Left ventricle myocardium inferior (tissue), 1 donor: ENCODE measurements at regions not wholly inside any gene's neighbourhood (a gene's known extent, or its start where the extent isn't known, plus 50 kb on each side); places are given as distances from the start of the nearest gene placed in this dataset.

Source experiments
- DNase-seq: peaks from one replicate; pipeline ENCODE4 v3.0.0-alpha.2; 2020
- H3K27ac ChIP-seq: fragments of 200-600 bp; replicated peaks from 2 replicates; pipeline ENCODE4 v1.8.0; 2021
- H3K27me3 ChIP-seq: fragments of 200-600 bp; 2 replicates; pipeline ENCODE4 v1.8.0; 2021; ENCODE audit warnings: low read depth
- H3K36me3 ChIP-seq: fragments of 200-600 bp; 2 replicates; pipeline ENCODE4 v1.8.0; 2021
- H3K4me1 ChIP-seq: fragments of 200-600 bp; 2 replicates; pipeline ENCODE4 v1.8.0; 2021
- H3K4me3 ChIP-seq: fragments of 200-600 bp; 2 replicates; pipeline ENCODE4 v1.8.0; 2021; ENCODE audit warnings: mild to moderate bottlenecking, moderate library complexity
- H3K9me3 ChIP-seq: fragments of 200-600 bp; replicated peaks from 2 replicates; pipeline ENCODE4 v1.8.0; 2021
- intact Hi-C: fragments of 100-400 bp; cut with micrococcal nuclease; formaldehyde crosslinking; loops from one replicate; pipeline ENCODE4 v1.11.0; 2022
- TF ChIP-seq, protein P1 (sequence below): fragments of 200-600 bp; IDR thresholded peaks from 2 replicates; pipeline ENCODE4 v1.8.0; 2021; ENCODE audit warnings: antibody characterized with exemption, mild to moderate bottlenecking, borderline replicate concordance
- donor health status: DM: no; HTN: yes; CAD: no; lungs with severe emphysema.

DNA sequence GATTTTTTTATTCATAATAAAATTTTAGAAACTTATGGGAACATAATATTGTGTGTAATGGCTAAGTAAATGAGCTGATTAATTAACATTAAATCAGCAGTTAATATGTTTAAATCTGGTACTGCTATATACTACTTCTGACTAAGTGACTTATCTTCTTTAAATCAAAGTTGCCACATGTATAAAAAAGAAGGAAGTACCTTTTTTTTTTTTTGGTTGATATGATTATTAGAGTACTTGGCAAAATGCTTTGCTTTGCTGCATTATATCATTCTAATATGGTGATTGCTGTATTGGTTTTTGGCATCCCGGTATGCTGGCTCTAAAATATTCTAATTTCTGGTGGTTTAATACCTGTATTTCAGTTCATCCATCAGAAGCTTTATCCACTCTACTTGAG, 319.1 kb upstream of the RGS6 start:
- intact Hi-C loops, result no loop called here
- H3K36me3 ChIP-seq, result no peaks in the 10 kb centered on the region
- no peaks in the 10 kb centered on the region for H3K27me3 ChIP-seq
- TF ChIP-seq, protein P1, sequence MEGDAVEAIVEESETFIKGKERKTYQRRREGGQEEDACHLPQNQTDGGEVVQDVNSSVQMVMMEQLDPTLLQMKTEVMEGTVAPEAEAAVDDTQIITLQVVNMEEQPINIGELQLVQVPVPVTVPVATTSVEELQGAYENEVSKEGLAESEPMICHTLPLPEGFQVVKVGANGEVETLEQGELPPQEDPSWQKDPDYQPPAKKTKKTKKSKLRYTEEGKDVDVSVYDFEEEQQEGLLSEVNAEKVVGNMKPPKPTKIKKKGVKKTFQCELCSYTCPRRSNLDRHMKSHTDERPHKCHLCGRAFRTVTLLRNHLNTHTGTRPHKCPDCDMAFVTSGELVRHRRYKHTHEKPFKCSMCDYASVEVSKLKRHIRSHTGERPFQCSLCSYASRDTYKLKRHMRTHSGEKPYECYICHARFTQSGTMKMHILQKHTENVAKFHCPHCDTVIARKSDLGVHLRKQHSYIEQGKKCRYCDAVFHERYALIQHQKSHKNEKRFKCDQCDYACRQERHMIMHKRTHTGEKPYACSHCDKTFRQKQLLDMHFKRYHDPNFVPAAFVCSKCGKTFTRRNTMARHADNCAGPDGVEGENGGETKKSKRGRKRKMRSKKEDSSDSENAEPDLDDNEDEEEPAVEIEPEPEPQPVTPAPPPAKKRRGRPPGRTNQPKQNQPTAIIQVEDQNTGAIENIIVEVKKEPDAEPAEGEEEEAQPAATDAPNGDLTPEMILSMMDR, result no peak
- H3K27ac ChIP-seq, result no peak overlapping the region
- H3K4me1 ChIP-seq, result no peaks in the 10 kb centered on the region
- H3K4me3 ChIP-seq, result no peak overlapping the region
- no peak for DNase-seq
- H3K9me3 ChIP-seq, result no peaks in the 10 kb centered on the region

DNA sequence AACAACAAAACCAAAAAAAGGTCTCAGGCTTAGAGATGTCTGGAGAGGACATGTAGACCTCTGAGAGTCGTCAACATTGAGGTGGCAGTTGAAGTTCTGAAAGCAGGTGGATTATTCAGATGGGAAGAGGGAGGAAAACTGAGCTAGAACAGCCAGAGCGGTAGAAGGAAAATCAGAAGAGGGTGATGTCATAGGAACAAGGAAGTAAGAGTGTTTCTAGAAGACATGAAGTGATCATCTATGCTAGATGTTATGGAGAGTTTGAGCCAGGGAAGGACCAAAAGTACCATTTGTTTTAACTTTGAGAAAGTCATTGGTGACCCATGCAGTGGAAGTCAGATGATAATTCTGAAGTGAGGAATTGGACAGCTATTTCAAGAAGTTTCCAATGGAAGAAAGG, 316.2 kb upstream of the RGS6 start:
- no peaks in the 10 kb centered on the region for H3K27me3 ChIP-seq
- H3K36me3 ChIP-seq, result peaks cover 6% of the 10 kb centered on the region
- no peak overlapping the region for H3K27ac ChIP-seq
- H3K9me3 ChIP-seq, result no peaks in the 10 kb centered on the region
- TF ChIP-seq, protein P1, result no peak
- no peak for DNase-seq
- H3K4me1 ChIP-seq, result no peaks in the 10 kb centered on the region
- intact Hi-C loops, result no loop called here
- no peak overlapping the region for H3K4me3 ChIP-seq

DNA sequence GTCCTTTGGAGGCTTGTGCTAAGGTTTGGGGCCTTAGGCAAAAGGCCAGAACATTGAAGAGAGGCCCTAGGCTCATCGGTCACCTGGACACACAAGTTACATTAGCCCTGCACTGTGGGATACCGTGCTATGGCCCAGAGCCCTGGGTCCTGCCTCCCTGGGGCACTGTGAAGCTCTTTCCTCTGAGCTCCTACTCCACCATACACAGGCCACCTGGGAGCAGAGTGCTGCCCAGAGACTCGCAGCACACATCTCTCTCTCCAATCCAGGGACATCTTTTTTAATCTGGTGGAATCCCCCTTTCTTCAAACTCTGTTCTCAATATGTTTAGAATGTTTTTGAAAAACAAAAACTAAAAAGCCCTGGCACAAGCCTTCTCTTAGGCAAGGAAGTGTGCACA, 314.2 kb upstream of the RGS6 start:
- TF ChIP-seq, protein P1, result no peak
- Histone ChIP-seq H3K9me3 (no peaks in the 10 kb centered on the region), H3K27me3 (no peaks in the 10 kb centered on the region), H3K4me3 (no peak overlapping the region), H3K27ac (no peak overlapping the region), H3K4me1 (no peaks in the 10 kb centered on the region), H3K36me3 (peaks cover 6% of the 10 kb centered on the region)
- intact Hi-C loops, result no loop called here
- no peak for DNase-seq

DNA sequence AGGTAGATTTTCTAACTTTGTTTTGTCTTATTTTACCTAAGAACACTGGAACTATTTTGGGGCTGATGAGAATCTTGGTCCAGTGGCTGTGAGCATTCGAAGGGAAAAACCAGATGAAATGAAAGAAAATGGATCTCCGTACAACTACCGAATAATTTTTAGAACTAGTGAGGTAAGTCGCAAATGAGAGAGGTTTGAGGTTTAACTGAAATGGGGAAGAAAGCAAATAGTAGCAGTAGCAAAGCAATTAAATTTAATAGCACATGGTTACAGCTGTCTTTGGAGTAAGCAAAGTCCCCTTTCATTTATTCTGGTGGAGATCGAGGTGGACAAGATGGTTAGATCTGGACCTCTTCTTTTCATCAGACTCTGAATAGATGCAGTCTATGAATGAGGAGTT, 313.5 kb upstream of the RGS6 start:
- Histone ChIP-seq H3K36me3 (peaks cover 6% of the 10 kb centered on the region), H3K27me3 (no peaks in the 10 kb centered on the region), H3K9me3 (no peaks in the 10 kb centered on the region), H3K27ac (no peak overlapping the region), H3K4me3 (no peak overlapping the region), H3K4me1 (no peaks in the 10 kb centered on the region)
- intact Hi-C loops, result no loop called here
- DNase-seq, result no peak
- TF ChIP-seq, protein P1, result no peak

DNA sequence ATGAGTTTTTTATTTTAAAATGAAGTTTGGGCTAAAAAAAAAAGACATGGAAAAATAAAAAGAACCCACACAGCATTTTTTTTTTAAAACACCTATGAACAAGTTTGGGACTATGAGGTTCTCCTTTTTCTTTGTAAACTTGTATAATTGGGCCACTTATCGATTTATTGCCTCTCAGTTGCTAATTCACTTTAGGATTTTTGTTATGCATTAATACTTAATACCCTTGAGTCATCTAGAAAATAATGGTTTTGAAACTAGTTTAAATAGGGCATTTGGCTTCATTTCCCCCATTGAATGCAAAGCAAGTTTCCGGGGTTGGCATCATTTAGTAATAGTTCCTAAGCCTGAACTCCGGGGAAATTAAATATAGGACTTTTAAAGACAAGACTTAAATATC, 312.8 kb upstream of the RGS6 start:
- H3K27ac ChIP-seq, result no peak overlapping the region
- H3K4me1 ChIP-seq, result no peaks in the 10 kb centered on the region
- no peak for DNase-seq
- no peak overlapping the region for H3K4me3 ChIP-seq
- H3K36me3 ChIP-seq, result peaks cover 6% of the 10 kb centered on the region
- no peaks in the 10 kb centered on the region for H3K27me3 ChIP-seq
- intact Hi-C loops, result no loop called here
- H3K9me3 ChIP-seq, result no peaks in the 10 kb centered on the region
- TF ChIP-seq, protein P1, result no peak

DNA sequence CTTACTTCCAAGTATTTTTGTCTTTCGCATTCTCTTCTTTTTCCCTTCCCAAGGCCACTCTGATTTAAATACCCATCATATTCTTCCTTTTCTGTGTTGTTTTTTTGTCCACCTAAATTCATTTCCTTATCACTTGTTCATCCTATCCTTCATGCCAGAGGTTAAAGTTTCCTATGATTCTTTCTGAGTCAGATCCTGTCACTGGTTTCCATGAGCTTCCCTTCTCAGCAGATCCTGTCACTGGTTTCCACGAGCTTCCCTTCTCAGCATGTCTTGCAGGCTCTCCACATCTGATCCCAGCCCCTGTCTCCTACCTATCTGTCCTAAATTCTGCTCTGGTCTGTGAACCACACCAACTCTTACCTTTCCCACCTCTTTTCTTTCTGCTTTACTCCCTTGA, 311.8 kb upstream of the RGS6 start:
- Histone ChIP-seq H3K4me3 (no peak overlapping the region), H3K4me1 (no peaks in the 10 kb centered on the region), H3K27me3 (no peaks in the 10 kb centered on the region), H3K27ac (no peak overlapping the region), H3K9me3 (no peaks in the 10 kb centered on the region), H3K36me3 (peaks cover 6% of the 10 kb centered on the region)
- no peak for DNase-seq
- intact Hi-C loops, result no loop called here
- TF ChIP-seq, protein P1, result no peak
